DMS53 treated with DMSO at 0.1 percent for 48 hours (cell line): ENCODE measurements at regions not wholly inside any gene's neighbourhood (a gene's known extent, or its start where the extent isn't known, plus 50 kb on each side); places are given as distances from the start of the nearest gene placed in this dataset.
"Not testable (repeated sequence)": the region's sequence is repeated elsewhere in the genome, so short reads cannot be mapped to it uniquely, and the experiment has no call there.

ENCODE experiments used
- DNase-seq: peaks from one replicate; lab custom pipeline; 2025; ENCODE audit not compliant: unreplicated experiment; lab: John Stamatoyannopoulos, UW

DNA sequence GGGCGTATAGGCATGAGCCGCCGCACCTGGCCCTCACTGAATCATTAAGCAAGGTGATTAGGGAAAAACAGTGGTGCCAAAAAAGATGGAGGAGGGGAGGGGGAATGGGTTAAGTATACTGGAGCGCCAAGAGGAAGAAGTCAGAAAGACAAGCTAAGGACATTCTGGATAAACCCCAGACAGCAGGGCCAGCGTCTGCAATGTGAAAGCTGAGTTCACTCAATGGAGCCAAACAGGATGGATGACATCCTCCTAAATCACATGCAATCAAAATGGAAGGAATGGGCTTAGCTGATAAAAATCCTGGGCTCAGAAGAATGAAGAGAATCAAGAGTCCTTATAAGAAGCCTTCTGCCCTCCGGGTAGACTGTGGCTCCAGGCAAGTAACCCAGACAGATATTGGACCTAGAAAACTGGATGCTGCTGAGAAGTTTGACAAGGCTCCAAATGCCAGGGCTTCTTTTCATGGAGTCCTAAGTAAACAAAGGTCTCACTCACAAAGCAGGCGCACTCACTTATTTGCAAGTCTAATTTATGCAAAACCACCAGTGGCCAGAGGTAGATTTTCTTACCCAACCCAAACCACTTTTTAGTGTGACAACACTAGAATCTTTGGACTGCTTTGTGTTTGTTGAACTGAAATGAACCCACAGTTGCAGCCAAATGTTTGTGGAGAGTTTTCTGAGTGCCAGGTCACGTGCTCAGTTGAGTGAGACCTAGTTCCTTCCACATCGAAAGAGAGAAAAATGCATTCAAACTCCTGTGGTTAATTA, 519.1 kb upstream of the AUTS2 start:
- DNase-seq: no peak

DNA sequence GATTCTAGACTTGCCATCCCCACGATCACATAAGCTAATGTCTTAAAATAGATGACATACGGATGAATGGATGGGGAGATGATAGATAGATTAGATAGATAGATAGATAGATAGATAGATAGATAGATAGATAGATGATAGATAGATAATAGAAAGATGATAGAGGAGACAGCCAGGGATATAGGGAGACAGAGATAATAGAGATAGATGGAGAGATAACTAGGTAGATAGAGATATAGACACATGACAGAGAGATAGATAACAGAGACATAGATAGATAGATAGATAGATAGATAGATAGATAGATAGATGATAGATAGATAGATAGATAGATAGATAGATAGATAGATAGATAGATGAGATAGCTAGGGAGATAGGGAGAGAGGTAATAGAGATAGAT, 511.0 kb upstream of the AUTS2 start:
- DNase-seq: not testable (repeated sequence)

DNA sequence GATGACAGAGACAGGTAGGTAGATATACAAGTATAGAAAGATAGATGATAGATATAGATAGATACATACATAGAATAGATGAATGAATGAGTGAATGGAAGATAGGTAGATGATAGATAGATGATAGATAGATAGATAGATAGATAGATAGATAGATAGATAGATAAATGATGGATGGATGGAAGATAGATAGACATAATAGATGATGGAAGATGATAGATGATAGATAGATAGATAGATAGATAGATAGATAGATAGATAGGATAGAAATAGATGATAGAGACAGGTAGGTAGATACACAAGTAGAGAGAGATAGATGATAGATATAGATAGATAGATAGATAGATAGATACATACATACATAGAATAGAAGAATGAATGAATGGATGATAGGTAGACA, 510.1 kb upstream of the AUTS2 start:
- no peak for DNase-seq

DNA sequence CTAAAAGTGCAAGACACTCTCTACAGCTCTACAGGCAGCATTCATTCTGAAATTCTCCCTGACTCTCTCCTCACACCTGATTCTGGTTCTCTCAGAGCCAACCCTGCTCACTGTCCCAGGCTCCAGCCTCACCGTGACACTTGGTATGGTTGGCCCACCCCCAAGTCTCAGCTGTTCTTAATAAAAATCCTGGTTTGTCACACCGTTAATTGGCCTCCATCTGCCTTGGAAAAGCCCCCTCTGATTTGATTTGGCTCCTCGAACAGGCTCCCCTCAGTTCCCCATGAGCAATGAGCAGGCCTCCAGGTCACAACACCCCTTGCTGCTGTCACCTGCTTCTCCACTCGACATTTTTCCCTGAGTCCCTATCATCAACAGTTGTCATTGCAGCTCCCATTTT, 507.3 kb upstream of the AUTS2 start:
- no peak for DNase-seq

DNA sequence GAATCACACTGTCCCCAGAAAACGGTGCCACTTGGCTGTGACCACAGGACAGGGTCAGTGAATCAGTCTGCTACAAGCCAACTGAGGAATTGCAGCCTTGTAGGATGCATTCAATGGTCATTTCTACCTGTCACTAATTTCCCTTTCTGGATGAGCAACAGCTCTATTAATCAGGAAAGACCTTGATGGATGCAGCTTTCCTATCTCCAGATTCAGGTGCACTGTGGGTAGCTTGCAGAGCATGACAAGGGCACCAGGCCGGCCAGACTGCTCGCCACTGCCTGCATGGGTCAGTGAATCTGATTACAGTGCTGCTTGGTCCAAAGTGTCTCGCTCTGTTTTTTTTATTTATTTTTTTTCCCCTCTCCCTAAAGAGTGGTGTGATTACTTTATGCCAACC, 506.8 kb upstream of the AUTS2 start:
- DNase-seq: no peak

DNA sequence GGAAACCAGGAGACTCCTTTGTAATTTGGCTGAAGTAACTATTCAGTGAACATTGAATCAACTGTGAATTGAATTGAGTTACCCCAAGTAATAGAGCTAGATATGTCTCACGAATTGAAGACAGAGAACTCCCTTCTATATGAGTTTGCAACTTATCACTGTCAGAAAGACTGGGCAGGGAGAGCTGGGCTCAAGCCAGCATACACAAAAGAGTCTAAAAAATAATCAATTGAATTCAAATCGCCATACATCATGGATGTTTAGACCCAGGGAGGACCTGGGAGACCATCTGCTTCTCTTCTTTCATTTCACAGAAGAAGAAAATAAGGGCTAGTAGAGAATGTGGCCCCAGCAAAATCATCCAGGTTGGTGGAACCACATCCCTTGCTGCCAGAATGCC, 503.1 kb upstream of the AUTS2 start:
- DNase-seq: no peak

DNA sequence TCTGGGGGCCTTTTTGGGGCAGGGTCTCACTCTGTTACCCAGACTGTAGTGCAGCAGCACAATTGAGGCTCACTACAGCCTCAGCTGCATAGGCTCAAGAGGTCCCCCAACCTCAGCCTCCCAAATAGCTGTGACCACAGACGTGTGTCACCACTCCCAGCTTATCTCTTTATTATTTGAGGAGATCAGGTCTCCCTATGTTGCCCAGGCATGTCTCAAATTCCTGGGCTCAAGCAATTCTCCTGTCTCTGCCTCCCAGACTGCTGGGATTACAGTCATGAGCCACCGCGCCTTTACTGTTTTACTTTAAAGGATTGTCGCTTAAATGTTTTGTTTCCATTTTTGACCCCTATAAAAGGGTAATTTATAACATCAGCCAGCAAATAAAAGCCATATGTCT, 502.6 kb upstream of the AUTS2 start:
- DNase-seq: no peak

DNA sequence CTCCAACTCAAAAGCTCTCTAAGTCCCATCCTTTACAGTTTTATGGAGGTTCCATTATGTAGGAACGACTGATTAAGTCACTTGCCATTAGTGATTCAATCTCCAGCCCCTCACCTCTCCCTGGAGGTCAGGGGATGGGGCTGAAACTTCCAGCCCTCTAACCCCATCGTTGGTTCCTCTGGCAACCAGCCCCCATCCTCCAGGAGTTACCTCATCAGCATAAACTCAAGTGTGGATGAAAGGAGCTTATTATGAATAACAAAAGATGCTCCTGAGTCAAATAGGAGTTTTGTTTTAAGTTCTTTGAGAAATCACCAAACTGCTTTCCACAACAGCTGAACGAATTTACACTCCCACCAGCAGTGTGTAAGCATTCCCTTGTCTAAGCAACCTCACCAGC, 494.3 kb upstream of the AUTS2 start:
- no peak for DNase-seq

DNA sequence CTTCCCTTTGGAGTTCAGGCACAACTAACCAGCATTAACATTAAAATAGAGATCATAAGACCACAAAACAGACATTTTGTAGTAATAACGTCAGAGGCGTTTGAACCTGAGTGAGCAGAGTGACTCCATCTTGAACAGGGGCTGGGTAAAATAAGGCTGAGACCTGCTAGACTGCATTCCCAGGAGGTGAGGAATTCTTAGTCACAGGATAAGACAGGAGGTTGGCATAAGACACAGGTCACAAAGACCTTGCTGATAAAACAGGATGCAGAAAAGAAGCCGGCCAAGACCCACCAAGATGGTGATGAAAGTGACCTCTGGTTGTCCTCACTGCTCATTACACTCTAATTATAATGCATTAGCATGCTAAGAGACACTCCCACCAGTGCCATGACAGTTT, 493.2 kb upstream of the AUTS2 start:
- no peak for DNase-seq

DNA sequence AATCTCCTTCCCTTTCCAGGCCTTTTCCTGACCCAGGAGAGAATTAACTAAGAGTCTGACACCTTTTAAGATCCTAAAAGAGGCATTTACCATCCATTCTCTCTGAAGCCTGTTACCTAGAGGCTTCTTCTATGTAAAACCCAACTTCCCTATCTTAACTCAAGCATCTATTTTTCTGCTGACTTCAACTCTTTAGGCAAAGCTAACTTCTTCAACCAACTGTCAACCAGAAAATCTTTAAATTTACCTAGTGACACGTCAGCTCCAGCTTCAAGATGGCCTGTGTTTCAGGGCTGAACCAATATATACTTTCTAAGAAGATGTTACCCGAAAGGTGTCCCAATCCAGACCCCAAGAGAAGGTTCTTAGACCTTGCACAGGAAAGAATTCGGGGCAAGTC, 492.3 kb upstream of the AUTS2 start:
- DNase-seq: no peak

DNA sequence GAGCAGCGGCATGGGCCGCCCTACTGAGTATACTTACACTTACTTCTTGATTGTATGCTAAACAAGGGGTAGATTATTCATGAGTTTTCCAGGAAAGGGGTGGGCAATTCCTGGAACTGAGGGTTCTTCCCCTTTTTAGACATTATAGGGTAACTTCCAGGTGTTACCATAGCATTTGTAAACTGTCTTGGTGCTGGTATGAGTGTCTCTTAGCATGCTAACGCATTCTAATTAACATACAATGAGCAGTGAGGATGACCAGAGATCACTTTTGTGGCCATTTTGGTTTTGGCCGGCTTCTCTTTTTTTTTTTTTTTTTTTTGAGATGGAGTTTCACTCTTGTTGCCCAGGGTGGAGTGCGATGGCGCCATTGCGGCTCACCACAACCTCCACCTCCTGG, 491.8 kb upstream of the AUTS2 start:
- not testable (repeated sequence) for DNase-seq

DNA sequence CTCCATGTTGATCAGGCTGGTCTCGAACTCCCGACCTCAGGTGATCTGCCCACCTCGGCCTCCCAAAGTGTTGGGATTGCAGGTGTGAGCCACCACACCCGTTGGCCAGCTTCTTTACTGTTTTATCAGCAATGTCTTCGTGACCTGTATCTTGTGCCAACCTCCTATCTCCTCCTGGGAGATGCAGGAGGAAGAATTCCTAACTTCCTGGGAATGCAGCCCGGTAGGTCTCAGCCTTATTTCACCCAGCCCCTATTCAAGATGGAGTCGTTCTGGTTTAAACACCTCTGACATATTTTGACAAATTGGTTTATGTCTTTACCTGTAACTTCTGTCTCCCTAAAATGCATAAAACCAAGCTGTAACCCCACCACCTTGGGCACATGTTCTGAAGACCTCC, 491.3 kb upstream of the AUTS2 start:
- DNase-seq: not testable (repeated sequence)

DNA sequence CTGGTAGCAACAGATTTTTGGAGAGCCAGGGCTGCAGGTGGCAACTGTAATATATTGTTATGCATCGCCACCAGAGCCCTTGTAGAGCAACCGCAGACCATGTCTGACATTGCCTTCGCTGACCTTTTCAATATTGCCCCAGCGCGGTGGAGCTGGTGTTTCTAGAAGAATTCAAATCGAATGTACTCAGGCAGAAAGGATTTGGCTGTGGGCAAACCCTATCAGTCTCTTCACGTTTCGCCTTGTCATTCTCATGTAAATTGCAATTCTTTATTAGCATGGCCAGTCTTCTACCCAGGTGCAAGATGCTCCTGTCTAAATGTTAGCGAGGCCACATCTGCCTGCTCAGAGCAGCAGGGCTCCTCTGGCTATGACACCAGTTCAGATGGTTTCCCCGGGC, 490.2 kb upstream of the AUTS2 start:
- DNase-seq: no peak

DNA sequence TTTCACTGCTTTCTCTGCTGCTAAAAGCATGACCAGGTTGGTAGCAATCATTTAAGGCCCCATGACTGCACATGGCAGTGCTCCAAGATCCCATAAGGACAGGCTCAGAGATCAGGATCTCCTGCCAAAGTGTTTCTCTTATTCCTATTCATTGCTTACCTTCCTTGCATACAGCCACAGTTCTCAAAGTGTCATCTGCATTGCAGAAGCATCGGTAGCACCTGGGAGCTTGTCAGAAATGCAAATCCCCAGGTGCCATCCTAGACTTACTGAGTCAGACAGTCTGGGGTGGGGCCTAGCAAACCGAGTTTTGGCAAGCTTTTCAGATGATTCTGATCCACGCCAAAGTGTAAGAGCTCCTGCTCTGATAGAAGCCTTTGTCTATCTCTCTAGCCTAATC, 489.0 kb upstream of the AUTS2 start:
- no peak for DNase-seq

DNA sequence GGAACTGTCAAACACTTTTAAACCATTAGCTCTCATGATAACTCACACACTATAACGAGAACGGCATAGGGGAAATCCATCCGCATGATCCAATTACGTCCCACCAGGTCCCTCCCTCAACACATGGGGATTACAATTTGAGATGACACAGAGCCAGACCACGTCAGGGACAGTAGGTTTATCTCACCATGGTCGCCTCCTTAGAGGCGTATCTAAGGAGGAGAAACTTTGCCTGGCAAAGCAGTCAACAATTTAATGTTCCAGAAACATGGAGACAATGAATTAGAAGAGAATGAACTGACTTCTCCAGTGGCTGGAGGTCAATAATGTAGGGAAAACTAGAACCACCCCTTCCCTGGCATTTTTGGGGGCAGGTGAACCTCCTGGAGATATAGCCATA, 488.4 kb upstream of the AUTS2 start:
- no peak for DNase-seq

DNA sequence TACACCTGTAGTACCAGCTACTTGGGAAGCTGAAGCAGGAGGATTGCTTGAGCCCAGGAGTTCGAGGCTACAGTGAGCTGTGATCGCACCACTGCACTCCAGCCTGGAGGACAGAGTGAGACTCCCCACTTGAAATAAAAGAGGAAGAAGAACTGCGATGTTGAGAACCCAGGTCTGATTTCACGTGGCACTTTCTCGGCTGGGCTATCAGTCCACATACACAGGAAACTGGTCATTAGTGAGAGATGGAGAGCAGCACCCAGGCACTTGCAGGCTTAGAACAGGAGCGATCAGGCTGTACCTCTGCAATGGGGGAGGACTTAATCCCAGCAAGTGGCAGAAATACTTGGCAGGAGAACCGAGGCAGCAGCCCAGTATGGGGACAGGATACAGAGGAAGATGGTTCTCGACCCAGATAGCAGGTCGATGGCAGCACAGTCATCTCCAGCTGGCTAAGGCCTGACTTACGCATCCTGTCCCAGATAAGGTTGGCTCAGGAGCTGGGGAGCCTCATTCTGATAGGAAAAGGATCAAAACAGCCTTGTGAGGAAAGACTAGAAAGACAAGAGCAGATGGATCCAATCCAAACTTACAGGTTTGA, 487.7 kb upstream of the AUTS2 start:
- no peak for DNase-seq

DNA sequence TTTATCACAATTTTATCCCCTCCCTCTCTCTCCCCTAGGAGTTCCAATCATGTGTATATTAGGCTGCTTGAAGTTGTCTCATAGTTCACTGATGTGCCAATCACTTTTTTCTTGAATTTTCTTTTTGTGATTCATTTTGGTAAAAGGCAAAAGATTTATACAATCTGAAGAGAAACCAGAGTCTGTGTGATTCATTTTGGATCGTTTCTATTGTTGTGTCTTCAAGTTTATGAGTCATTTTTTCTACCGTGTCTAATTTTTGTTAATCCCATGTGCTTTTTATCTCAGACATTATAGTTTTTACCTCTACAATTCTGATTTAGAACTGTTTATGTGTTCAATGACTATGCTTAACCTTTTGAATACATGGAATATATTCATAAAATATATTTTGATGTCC, 483.9 kb upstream of the AUTS2 start:
- no peak for DNase-seq

DNA sequence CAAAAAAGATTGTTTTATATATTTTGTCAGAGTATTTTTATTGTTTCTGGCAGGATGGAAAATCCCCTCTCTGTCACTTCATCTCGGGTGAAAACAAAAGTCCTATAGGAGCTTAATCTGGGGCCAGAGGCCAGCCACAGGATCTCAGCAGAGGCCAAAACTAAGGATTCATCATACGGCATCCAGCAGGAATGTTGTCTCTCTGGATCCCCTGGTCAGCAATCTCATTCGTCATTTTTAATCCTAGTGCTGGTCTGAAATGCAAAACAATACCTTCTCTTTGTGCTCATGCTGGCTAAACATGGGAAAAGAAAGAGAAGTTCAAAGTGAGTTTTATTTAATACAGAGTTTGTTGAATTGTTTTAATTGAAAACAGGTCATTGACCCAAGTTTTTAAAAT, 482.5 kb upstream of the AUTS2 start:
- no peak for DNase-seq

DNA sequence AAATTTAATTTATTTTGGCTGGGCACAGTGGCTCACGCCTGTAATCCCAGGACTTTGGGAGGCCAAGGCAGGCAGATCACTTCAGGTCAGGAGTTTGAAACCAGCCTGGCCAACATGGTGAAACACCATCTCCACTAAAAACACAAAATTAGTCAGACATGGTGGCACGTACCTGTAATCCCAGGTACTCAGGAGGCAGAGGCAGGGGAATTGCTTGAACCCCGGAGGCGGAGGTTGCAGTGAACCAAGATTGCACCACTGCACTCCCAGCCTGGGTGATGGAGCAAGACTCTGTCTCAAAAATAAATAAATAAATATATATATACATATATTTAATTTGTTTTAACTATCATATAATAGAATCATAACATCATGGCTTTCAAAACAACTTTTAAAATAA, 482.1 kb upstream of the AUTS2 start:
- DNase-seq: not testable (repeated sequence)

DNA sequence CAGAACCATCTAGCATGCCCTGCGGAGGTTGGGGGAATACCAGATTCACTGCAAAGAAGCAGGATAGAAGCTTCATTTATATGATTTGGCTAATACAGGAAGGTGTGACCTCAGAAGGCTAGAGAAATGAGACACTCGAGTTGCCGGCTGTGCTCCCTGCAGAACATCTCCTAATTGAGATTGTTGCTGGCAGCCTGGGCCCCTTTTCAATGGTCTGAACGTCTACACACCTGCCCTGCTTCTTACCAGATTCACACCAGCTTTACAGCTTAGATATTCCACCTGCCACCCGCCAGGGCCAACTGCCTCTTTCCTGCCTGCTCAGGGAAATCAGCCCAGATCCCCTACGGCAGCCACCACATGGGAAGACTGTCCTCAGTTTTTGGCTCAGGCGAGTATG, 475.3 kb upstream of the AUTS2 start:
- DNase-seq: no peak

DNA sequence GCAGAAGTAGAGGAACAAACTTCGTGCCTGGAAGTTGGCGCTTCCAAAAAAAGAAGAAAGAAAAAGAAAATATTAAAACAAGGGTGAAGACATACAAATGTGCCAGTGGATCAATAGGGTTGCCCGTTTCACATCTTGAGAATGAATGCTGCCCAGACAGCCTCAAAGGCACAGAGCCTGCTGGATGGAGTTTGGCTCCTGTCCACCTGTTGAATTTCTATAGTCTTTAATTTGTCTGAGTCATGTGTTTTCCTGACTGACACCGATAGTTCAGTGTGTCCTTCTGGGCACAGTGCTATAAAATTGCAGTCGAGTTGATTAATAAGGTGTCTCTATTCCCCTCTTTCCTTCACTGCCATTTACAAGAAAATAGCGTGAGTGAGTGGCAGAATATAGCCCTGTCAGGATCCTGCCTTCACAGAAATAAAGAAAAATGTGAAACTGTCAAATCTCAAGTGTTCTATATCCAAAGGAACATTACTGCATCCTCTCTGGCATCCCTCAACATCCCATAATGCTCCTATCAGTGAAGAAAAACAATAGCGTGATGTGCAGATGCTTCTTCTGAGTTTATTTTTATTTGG, 471.3 kb upstream of the AUTS2 start:
- DNase-seq: no peak

DNA sequence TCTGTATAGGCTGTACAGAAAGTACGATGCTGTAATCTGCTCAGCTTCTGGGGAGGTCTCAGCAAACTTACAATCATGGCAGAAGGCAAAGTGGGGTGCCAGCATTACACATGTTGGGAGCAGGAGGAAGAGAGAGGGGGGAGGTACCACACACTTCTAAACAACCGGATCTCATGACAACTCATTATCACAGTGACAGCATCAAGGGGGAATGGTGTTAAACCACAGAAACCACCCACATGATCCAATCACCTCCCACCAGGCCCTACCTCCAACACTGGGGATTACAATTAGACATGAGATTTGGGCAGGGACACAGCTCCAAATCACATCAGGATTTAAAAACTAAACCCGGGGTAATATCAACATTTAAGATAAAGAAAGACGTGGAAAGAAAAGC, 468.8 kb upstream of the AUTS2 start:
- no peak for DNase-seq

DNA sequence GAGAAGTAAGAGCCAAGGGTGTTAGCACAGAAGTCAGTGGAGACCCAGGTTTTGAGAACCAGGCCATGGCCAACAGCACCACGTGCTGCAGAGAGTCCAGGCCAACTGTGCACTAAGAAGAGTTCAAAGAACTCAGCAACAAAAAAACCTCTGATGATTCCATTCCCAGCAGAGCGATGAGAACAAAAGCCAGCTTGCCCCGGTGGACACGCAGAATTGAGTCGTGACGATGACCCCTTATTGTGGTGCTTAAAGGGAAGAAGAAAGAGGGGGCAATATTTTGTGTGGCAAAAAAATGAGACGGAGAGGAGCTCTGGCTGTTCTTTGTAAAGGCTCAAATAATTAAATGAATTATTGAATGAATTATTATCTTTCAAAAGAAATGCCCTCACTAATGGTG, 468.3 kb upstream of the AUTS2 start:
- DNase-seq: no peak
